GM12878 (cell line): ENCODE measurements at regions not wholly inside any gene's neighbourhood (a gene's known extent, or its start where the extent isn't known, plus 50 kb on each side); places are given as distances from the start of the nearest gene placed in this dataset.
"Not testable (repeated sequence)": the region's sequence is repeated elsewhere in the genome, so short reads cannot be mapped to it uniquely, and the experiment has no call there.

ENCODE experiments used
- ATAC-seq: fragments of 200-7000 bp; cut with Tn5 transposase; 3 replicates; pipeline ENCODE4 v1.9.1; 2020; ENCODE audit warnings: mild to moderate bottlenecking, moderate library complexity
- BruUV-seq: library from RNA; stranded (reverse); fragments of 400-500 nt; replicated peaks from 2 replicates; lab custom pipeline; 2021; lab: Mats Ljungman, UMichigan
- CTCF ChIA-PET: fragments of 300-600 bp; sonication (Branson Sonifier 250); formaldehyde crosslinking; extraction: SDS; loops from one replicate; lab custom pipeline; 2021; ENCODE audit warnings: inconsistent platforms; lab: Yijun Ruan, JAX
- POLR2A ChIA-PET: fragments of 350-600 bp; formaldehyde crosslinking; extraction: SDS; loops from one replicate; lab custom pipeline; 2021; ENCODE audit warnings: inconsistent platforms; lab: Charles Lee
- RAD21 ChIA-PET: fragments of 300-600 bp; sonication (Branson Sonifier 250); formaldehyde crosslinking; loops from one replicate; lab custom pipeline; 2023; ENCODE audit warnings: antibody characterized with exemption; ENCODE audit not compliant: unreplicated experiment; lab: Charles Lee
- SMC1A ChIA-PET: fragments of 300-600 bp; sonication (Branson Sonifier 250); formaldehyde crosslinking; loops from one replicate; lab custom pipeline; 2023; ENCODE audit not compliant: unreplicated experiment, uncharacterized antibody; lab: Charles Lee
- DNase-seq: peaks from one replicate; pipeline ENCODE4 v3.0.0-alpha.2; 2011; ENCODE audit warnings: low read depth, low spot score
- FAIRE-seq: peaks from 3 replicates; lab custom pipeline; 2011; peaks lifted over from hg19 to GRCh38; lab: Jason Lieb, UNC
- H2AFZ ChIP-seq: 2 replicates; pipeline ENCODE4 v1.6.0; 2011; ENCODE audit warnings: low read depth, low read length, control low read depth; ENCODE audit not compliant: control insufficient read depth
- H3K27ac ChIP-seq: 2 replicates; pipeline ENCODE4 v1.5.1; 2011; ENCODE audit warnings: control low read depth; ENCODE audit not compliant: control insufficient read depth, insufficient read depth
- H3K27me3 ChIP-seq, 2 experiments: replicated peaks in 1 of 2; 2 replicates each; pipeline versions ENCODE4 v1.6.0 to v1.6.1; 2011; ENCODE audit warnings: low read length in 1 of 2; ENCODE audit not compliant: control insufficient read depth in 2 of 2, insufficient read depth in 2 of 2
- H3K36me3 ChIP-seq, 2 experiments: 2 replicates each; pipeline ENCODE4 v1.5.1; 2011; ENCODE audit warnings: low read length in 1 of 2; ENCODE audit not compliant: control insufficient read depth in 2 of 2, insufficient read depth in 2 of 2
- H3K4me1 ChIP-seq: 2 replicates; pipeline ENCODE4 v1.6.1; 2011; ENCODE audit warnings: mild to moderate bottlenecking, low read length, moderate library complexity, mixed read lengths; ENCODE audit not compliant: control insufficient read depth, insufficient read depth
- H3K4me2 ChIP-seq: 2 replicates; pipeline ENCODE4 v1.6.0; 2011; ENCODE audit warnings: control low read depth; ENCODE audit not compliant: control insufficient read depth, insufficient read depth
- H3K4me3 ChIP-seq: fragments of 200-600 bp; sonication (generic); 2 replicates; pipeline ENCODE4 v1.5.1; 2016
- H3K79me2 ChIP-seq: 2 replicates; pipeline ENCODE4 v1.6.0; 2011; ENCODE audit warnings: low read length; ENCODE audit not compliant: control insufficient read depth, insufficient read depth
- H3K9ac ChIP-seq: 2 replicates; pipeline ENCODE4 v1.8.0; 2011; ENCODE audit warnings: low read length, control low read depth, mixed read lengths; ENCODE audit not compliant: control insufficient read depth, insufficient read depth
- H3K9me3 ChIP-seq: replicated peaks from 3 replicates; pipeline ENCODE4 v1.5.1; 2011; ENCODE audit warnings: mild to moderate bottlenecking, low read length; ENCODE audit not compliant: control insufficient read depth, insufficient read depth
- H4K20me1 ChIP-seq: 2 replicates; pipeline ENCODE4 v1.6.0; 2011; ENCODE audit not compliant: control insufficient read depth, insufficient read depth
- IRF4 ChIP-seq: IDR thresholded peaks from 2 replicates; pipeline ENCODE4 v1.6.1; 2011; ENCODE audit warnings: low read depth, low read length
- POU2F2 ChIP-seq: IDR thresholded peaks from 3 replicates; pipeline ENCODE4 v1.6.1; 2011; ENCODE audit warnings: low read depth, mild to moderate bottlenecking, low read length, borderline replicate concordance
- RBBP5 ChIP-seq: fragments of 200-600 bp; sonication (generic); conservative IDR thresholded peaks from 2 replicates; pipeline ENCODE4 v1.6.1; 2016
- RFX5 ChIP-seq: IDR thresholded peaks from 2 replicates; pipeline ENCODE4 v1.6.1; 2011; ENCODE audit warnings: low read depth, low read length, improper control_type of control experiment
- WGBS: methylation state at CpG from one replicate; pipeline ENCODE4 v1.1.6; 2016; ENCODE audit warnings: low lambda C conversion rate; ENCODE audit not compliant: insufficient replicate concordance, insufficient coverage; ENCODE audit errors: missing lambda C conversion rate; 5-methylcytosine and 5-hydroxymethylcytosine counted together
- in situ Hi-C: fragments of 300-500 bp; cut with MboI; formaldehyde crosslinking; loops from 9 replicates; pipeline ENCODE4 v1.14.3; 2018; ENCODE audit warnings: mixed read lengths
- intact Hi-C: fragments of 100-400 bp; cut with micrococcal nuclease; formaldehyde crosslinking; loops from one replicate; pipeline ENCODE4 v1.14.2; 2022; ENCODE audit not compliant: unreplicated experiment
- TF ChIP-seq, protein P1 (sequence below): IDR thresholded peaks from 2 replicates; pipeline ENCODE4 v1.6.1; 2012; ENCODE audit warnings: mild to moderate bottlenecking, low read depth, low read length
- TF ChIP-seq, protein P2 (sequence below): fragments of 450-650 bp; IDR thresholded peaks from 2 replicates; pipeline ENCODE4 v1.6.1; 2017; ENCODE audit warnings: mild to moderate bottlenecking, moderate library complexity
- TF ChIP-seq, protein P3 (sequence below): fragments of 450-650 bp; IDR thresholded peaks from 2 replicates; pipeline ENCODE4 v1.6.1; 2017; ENCODE audit warnings: mild to moderate bottlenecking, moderate library complexity

DNA sequence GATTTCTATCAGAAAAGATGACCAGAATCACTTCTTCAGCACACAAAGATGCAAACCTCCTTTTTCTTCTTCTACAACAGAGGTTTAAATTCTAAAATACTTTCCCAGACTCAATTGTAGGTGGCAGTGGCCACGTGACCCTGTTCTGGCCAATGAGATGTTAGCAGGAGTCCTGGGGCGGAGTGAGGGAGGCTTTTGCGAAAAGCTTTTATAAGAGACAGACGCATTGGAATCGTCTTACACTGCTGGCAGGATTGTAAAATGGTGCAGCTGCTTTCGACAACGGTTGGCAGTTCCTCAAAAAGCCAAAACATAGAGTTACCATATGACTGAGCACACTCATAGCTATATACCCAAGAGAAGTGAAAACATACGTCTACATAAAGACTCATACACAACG is 87.0 kb upstream of the MAGI3 start (continued):
- TF ChIP-seq, protein P1, sequence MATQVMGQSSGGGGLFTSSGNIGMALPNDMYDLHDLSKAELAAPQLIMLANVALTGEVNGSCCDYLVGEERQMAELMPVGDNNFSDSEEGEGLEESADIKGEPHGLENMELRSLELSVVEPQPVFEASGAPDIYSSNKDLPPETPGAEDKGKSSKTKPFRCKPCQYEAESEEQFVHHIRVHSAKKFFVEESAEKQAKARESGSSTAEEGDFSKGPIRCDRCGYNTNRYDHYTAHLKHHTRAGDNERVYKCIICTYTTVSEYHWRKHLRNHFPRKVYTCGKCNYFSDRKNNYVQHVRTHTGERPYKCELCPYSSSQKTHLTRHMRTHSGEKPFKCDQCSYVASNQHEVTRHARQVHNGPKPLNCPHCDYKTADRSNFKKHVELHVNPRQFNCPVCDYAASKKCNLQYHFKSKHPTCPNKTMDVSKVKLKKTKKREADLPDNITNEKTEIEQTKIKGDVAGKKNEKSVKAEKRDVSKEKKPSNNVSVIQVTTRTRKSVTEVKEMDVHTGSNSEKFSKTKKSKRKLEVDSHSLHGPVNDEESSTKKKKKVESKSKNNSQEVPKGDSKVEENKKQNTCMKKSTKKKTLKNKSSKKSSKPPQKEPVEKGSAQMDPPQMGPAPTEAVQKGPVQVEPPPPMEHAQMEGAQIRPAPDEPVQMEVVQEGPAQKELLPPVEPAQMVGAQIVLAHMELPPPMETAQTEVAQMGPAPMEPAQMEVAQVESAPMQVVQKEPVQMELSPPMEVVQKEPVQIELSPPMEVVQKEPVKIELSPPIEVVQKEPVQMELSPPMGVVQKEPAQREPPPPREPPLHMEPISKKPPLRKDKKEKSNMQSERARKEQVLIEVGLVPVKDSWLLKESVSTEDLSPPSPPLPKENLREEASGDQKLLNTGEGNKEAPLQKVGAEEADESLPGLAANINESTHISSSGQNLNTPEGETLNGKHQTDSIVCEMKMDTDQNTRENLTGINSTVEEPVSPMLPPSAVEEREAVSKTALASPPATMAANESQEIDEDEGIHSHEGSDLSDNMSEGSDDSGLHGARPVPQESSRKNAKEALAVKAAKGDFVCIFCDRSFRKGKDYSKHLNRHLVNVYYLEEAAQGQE: no peak
- TF ChIP-seq RFX5 (no peak), RBBP5 (no peak), POU2F2 (no peak), IRF4 (no peak)
- TF ChIP-seq, protein P2, sequence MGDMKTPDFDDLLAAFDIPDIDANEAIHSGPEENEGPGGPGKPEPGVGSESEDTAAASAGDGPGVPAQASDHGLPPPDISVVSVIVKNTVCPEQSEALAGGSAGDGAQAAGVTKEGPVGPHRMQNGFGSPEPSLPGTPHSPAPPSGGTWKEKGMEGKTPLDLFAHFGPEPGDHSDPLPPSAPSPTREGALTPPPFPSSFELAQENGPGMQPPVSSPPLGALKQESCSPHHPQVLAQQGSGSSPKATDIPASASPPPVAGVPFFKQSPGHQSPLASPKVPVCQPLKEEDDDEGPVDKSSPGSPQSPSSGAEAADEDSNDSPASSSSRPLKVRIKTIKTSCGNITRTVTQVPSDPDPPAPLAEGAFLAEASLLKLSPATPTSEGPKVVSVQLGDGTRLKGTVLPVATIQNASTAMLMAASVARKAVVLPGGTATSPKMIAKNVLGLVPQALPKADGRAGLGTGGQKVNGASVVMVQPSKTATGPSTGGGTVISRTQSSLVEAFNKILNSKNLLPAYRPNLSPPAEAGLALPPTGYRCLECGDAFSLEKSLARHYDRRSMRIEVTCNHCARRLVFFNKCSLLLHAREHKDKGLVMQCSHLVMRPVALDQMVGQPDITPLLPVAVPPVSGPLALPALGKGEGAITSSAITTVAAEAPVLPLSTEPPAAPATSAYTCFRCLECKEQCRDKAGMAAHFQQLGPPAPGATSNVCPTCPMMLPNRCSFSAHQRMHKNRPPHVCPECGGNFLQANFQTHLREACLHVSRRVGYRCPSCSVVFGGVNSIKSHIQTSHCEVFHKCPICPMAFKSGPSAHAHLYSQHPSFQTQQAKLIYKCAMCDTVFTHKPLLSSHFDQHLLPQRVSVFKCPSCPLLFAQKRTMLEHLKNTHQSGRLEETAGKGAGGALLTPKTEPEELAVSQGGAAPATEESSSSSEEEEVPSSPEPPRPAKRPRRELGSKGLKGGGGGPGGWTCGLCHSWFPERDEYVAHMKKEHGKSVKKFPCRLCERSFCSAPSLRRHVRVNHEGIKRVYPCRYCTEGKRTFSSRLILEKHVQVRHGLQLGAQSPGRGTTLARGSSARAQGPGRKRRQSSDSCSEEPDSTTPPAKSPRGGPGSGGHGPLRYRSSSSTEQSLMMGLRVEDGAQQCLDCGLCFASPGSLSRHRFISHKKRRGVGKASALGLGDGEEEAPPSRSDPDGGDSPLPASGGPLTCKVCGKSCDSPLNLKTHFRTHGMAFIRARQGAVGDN: no peak
- TF ChIP-seq, protein P3, sequence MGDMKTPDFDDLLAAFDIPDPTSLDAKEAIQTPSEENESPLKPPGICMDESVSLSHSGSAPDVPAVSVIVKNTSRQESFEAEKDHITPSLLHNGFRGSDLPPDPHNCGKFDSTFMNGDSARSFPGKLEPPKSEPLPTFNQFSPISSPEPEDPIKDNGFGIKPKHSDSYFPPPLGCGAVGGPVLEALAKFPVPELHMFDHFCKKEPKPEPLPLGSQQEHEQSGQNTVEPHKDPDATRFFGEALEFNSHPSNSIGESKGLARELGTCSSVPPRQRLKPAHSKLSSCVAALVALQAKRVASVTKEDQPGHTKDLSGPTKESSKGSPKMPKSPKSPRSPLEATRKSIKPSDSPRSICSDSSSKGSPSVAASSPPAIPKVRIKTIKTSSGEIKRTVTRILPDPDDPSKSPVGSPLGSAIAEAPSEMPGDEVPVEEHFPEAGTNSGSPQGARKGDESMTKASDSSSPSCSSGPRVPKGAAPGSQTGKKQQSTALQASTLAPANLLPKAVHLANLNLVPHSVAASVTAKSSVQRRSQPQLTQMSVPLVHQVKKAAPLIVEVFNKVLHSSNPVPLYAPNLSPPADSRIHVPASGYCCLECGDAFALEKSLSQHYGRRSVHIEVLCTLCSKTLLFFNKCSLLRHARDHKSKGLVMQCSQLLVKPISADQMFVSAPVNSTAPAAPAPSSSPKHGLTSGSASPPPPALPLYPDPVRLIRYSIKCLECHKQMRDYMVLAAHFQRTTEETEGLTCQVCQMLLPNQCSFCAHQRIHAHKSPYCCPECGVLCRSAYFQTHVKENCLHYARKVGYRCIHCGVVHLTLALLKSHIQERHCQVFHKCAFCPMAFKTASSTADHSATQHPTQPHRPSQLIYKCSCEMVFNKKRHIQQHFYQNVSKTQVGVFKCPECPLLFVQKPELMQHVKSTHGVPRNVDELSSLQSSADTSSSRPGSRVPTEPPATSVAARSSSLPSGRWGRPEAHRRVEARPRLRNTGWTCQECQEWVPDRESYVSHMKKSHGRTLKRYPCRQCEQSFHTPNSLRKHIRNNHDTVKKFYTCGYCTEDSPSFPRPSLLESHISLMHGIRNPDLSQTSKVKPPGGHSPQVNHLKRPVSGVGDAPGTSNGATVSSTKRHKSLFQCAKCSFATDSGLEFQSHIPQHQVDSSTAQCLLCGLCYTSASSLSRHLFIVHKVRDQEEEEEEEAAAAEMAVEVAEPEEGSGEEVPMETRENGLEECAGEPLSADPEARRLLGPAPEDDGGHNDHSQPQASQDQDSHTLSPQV: no peak

DNA sequence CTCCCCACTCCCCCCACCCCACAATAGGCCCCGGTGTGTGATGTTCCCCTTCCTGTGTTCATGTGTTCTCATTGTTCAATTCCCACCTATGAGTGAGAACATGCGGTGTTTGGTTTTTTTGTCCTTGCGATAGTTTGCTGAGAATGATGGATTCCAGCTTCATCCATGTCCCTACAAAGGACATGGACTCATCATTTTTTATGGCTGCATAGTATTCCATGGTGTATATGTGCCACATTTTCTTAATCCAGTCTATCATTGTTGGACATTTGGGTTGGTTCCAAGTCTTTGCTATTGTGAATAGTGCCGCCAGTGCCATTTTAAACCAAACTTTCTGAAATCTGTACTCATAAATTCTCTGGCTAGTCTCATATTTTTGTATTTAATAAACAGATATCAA is 85.3 kb upstream of the MAGI3 start:
- FAIRE-seq, H3K27ac ChIP-seq, H3K9ac ChIP-seq, RAD21 ChIA-PET, BruUV-seq, H3K9me3 ChIP-seq, H3K79me2 ChIP-seq, H3K4me3 ChIP-seq, H3K36me3 ChIP-seq, H2AFZ ChIP-seq, in situ Hi-C loops, ATAC-seq, H3K4me2 ChIP-seq, POLR2A ChIA-PET, H4K20me1 ChIP-seq, H3K27me3 ChIP-seq, DNase-seq, intact Hi-C loops, H3K4me1 ChIP-seq, SMC1A ChIA-PET: not testable (repeated sequence)
- WGBS: 90% methylated on average over 4 of the region's 4 CpGs
- CTCF ChIA-PET: interaction anchor here (1.0 kb wide), 1 partner anchor 8 kb away, joined by 3 read pairs; no protein-coding TSS in a partner anchor
